ENCODE measurements at regions not wholly inside any gene's neighbourhood (a gene's known extent, or its start where the extent isn't known, plus 50 kb on each side); places are given as distances from the start of the nearest gene placed in this dataset.

GRCh38 chr6:48486373-48486772 lies 375.4 kb upstream of the PTCHD4 start:
- Histone ChIP-seq H3K4me1 (ENCODE audit: control insufficient read depth, insufficient read depth, low read length) (no peaks in the 10 kb centered on the region), H3K27me3 (replicated peaks in 1 of 2; ENCODE audit: control insufficient read depth in 2 of 2, insufficient read depth in 2 of 2, low read length in 1 of 2) (no peaks in the 10 kb centered on the region), H3K9ac (ENCODE audit: control insufficient read depth, insufficient read depth, low read length) (no peak overlapping the region), H4K20me1 (ENCODE audit: control insufficient read depth, insufficient read depth) (no peaks in the 10 kb centered on the region), H3K79me2 (ENCODE audit: control insufficient read depth, insufficient read depth, low read length) (no peaks in the 10 kb centered on the region), H3K4me2 (ENCODE audit: control insufficient read depth, insufficient read depth) (no peak overlapping the region), H3K9me3 (replicated peaks; ENCODE audit: control insufficient read depth, insufficient read depth, low read length) (no peaks in the 10 kb centered on the region), H3K4me3 (no peak overlapping the region), H3K36me3 (ENCODE audit: control insufficient read depth in 2 of 2, insufficient read depth in 2 of 2, low read length in 1 of 2) (no peaks in the 10 kb centered on the region), H3K27ac (ENCODE audit: control insufficient read depth, insufficient read depth) (no peak overlapping the region), H2AFZ (ENCODE audit: control insufficient read depth, low read depth, low read length) (no peak overlapping the region)
- DNase-seq (ENCODE audit: low read depth, low spot score) = no peak
- 15% methylated on average over 3 of the region's 3 CpGs for WGBS (ENCODE audit: insufficient coverage, insufficient replicate concordance, low lambda C conversion rate, missing lambda C conversion rate)
- intact Hi-C loops (cut with micrococcal nuclease; ENCODE audit: unreplicated experiment) (no loop called here), in situ Hi-C loops (cut with MboI) (no loop called here)
- ChIA-PET POLR2A (no interaction called here), RAD21 (ENCODE audit: unreplicated experiment) (interaction anchor here (1.0 kb wide), 1 partner anchor 10 kb away, joined by 3 read pairs; no protein-coding TSS in a partner anchor), SMC1A (ENCODE audit: uncharacterized antibody, unreplicated experiment) (no interaction called here), CTCF (no interaction called here)
- 0 out of 2 replicates have a peak, but pooled peaks have one; percentile 15 for TF ChIP-seq ATF7 (IDR thresholded peaks at IDR 0.05; ENCODE audit: low read depth)
- no peak for TF ChIP-seq MLLT1 (IDR thresholded peaks at IDR 0.05)
- no peak for TF ChIP-seq TCF12 (IDR thresholded peaks at IDR 0.05; ENCODE audit: low read depth, low read length)
- TF ChIP-seq ASH2L (IDR thresholded peaks at IDR 0.05; ENCODE audit: borderline replicate concordance, low read depth) = no peak
- no peak for TF ChIP-seq MYB (IDR thresholded peaks at IDR 0.05; ENCODE audit: borderline replicate concordance, low read depth, low read length)
- no peak for TF ChIP-seq POLR2A (IDR thresholded peaks at IDR 0.05; ENCODE audit: low read depth, low read length)
- no peak for TF ChIP-seq IKZF1 (conservative IDR thresholded peaks at IDR 0.05)
- no peak for TF ChIP-seq PAX8 (IDR thresholded peaks at IDR 0.05)
- no TSS peak for BruUV-seq (replicated peaks)
- no peak for ATAC-seq
- FAIRE-seq = no peak

GRCh38 chr6:48476257-48476656 lies 365.3 kb upstream of the PTCHD4 start:
- ChIA-PET RAD21 (ENCODE audit: unreplicated experiment) (interaction anchor here (0.9 to 2.4 kb wide), 5 partner anchors 11 to 689 kb away, joined by 3 to 9 read pairs (median 7); no protein-coding TSS in a partner anchor), SMC1A (ENCODE audit: uncharacterized antibody, unreplicated experiment) (interaction anchor here (1.0 to 1.8 kb wide), 3 partner anchors 389 to 688 kb away, joined by 3 to 7 read pairs (median 3); no protein-coding TSS in a partner anchor), POLR2A (no interaction called here), CTCF (interaction anchor here (0.8 to 2.0 kb wide), 4 partner anchors 389 to 688 kb away, joined by 3 to 15 read pairs (median 6); no protein-coding TSS in a partner anchor)
- in situ Hi-C loops (cut with MboI) (no loop called here), intact Hi-C loops (cut with micrococcal nuclease; ENCODE audit: unreplicated experiment) (no loop called here)
- no peak for DNase-seq (ENCODE audit: low read depth, low spot score)
- BruUV-seq (replicated peaks) = no TSS peak
- Histone ChIP-seq H3K27ac (ENCODE audit: control insufficient read depth, insufficient read depth) (no peak overlapping the region), H3K79me2 (ENCODE audit: control insufficient read depth, insufficient read depth, low read length) (no peaks in the 10 kb centered on the region), H3K9ac (ENCODE audit: control insufficient read depth, insufficient read depth, low read length) (no peak overlapping the region), H3K9me3 (replicated peaks; ENCODE audit: control insufficient read depth, insufficient read depth, low read length) (no peaks in the 10 kb centered on the region), H3K4me2 (ENCODE audit: control insufficient read depth, insufficient read depth) (no peak overlapping the region), H3K4me1 (ENCODE audit: control insufficient read depth, insufficient read depth, low read length) (no peaks in the 10 kb centered on the region), H3K4me3 (no peak overlapping the region), H2AFZ (ENCODE audit: control insufficient read depth, low read depth, low read length) (no peak overlapping the region), H3K36me3 (ENCODE audit: control insufficient read depth in 2 of 2, insufficient read depth in 2 of 2, low read length in 1 of 2) (no peaks in the 10 kb centered on the region), H4K20me1 (ENCODE audit: control insufficient read depth, insufficient read depth) (no peaks in the 10 kb centered on the region), H3K27me3 (replicated peaks in 1 of 2; ENCODE audit: control insufficient read depth in 2 of 2, insufficient read depth in 2 of 2, low read length in 1 of 2) (no peaks in the 10 kb centered on the region)
- ATAC-seq = peak; percentile 40; the same call in 1 of the 3 replicates
- TF ChIP-seq STAT1 (conservative IDR thresholded peaks at IDR 0.05) = no peak
- peak in 1 of 3 experiments; percentile 34; a peak in 1 of 6 replicates for TF ChIP-seq CTCF (IDR thresholded peaks at IDR 0.05 in 2 of 3, conservative IDR thresholded peaks at IDR 0.05 in 1 of 3; ENCODE audit: control insufficient read depth in 2 of 3, extremely low read depth in 1 of 3, insufficient read depth in 1 of 3, low read depth in 3 of 3, low read length in 3 of 3)
- TF ChIP-seq RAD21 (IDR thresholded peaks at IDR 0.05; ENCODE audit: insufficient read depth, low read depth, low read length) = peak; percentile 23; the same call in 1 of the 2 replicates
- TF ChIP-seq TARDBP (IDR thresholded peaks at IDR 0.05; ENCODE audit: borderline replicate concordance) = no peak
- no peak for FAIRE-seq

Measured in GM12878 (cell line).